ENCODE measurements at regions not wholly inside any gene's neighbourhood (a gene's known extent, or its start where the extent isn't known, plus 50 kb on each side); places are given as distances from the start of the nearest gene placed in this dataset.

DNA sequence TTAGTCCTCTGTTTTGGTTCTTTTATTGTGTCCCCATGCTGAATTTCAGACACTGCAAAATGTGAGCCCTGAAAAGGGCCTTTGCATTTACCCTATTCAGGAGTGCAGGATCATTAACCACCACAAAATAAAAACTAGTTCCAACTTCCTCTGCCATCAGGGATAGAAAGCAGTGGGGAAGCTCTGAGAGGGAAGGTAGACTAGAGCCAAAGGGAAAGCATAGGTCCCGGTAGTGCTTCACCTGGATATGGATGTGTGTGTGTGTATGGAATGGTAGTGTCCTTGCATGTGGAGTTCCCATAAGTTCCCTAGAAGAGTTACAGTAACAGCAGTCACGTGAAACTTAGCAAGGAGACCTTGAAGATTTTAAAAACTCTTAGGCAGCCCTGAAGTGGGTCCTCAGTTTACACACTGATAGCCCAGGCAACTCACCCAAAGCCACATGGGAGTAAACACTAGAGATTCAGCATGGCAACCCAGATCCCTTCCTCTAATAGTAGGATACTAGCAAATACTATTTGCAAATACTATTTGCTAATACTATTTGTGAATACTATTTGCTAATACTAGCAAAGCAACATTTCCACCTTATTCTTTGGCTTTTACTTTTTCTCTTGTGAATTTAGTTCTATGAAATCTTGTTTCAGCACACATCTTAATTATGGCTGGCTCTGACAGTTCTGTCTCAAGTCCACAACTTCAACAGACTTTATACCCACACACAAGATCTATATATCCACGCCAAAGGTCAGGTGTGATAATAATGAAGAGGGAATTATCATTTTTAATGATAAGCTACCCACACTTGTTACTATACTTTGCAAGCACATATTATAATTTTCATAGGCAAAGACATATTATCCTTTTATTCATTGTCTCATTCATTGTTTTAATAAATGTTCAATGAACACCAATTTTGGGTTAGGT, 70.4 kb upstream of the IFNE start:
- TF ChIP-seq, protein P1, sequence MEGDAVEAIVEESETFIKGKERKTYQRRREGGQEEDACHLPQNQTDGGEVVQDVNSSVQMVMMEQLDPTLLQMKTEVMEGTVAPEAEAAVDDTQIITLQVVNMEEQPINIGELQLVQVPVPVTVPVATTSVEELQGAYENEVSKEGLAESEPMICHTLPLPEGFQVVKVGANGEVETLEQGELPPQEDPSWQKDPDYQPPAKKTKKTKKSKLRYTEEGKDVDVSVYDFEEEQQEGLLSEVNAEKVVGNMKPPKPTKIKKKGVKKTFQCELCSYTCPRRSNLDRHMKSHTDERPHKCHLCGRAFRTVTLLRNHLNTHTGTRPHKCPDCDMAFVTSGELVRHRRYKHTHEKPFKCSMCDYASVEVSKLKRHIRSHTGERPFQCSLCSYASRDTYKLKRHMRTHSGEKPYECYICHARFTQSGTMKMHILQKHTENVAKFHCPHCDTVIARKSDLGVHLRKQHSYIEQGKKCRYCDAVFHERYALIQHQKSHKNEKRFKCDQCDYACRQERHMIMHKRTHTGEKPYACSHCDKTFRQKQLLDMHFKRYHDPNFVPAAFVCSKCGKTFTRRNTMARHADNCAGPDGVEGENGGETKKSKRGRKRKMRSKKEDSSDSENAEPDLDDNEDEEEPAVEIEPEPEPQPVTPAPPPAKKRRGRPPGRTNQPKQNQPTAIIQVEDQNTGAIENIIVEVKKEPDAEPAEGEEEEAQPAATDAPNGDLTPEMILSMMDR (IDR thresholded peaks at IDR 0.05): no peak
- no peak for TF ChIP-seq POLR2A (IDR thresholded peaks at IDR 0.05)
